ENCODE measurements at regions not wholly inside any gene's neighbourhood (a gene's known extent, or its start where the extent isn't known, plus 50 kb on each side); places are given as distances from the start of the nearest gene placed in this dataset.

- no peak for TF ChIP-seq CTCF (IDR thresholded peaks at IDR 0.05; ENCODE audit: extremely low read depth, missing control alignments)
- no peak for DNase-seq (ENCODE audit: low spot score)
Measured at GRCh38 chr2:173614265-173614930, 259.7 kb downstream of the CDCA7 start.

GRCh38 chr2:173623438-173624319 lies 269.0 kb downstream of the CDCA7 start:
- no peak for DNase-seq (ENCODE audit: low spot score)
- TF ChIP-seq CTCF (IDR thresholded peaks at IDR 0.05; ENCODE audit: extremely low read depth, missing control alignments), result no peak

GRCh38 chr2:173625315-173625714 lies 270.6 kb downstream of the CDCA7 start:
- no peak for DNase-seq (ENCODE audit: low spot score)
- no peak for TF ChIP-seq CTCF (IDR thresholded peaks at IDR 0.05; ENCODE audit: extremely low read depth, missing control alignments)

GRCh38 chr2:173629076-173629475 lies 274.4 kb downstream of the CDCA7 start:
- TF ChIP-seq CTCF (IDR thresholded peaks at IDR 0.05; ENCODE audit: extremely low read depth, missing control alignments), result no peak
- no peak for DNase-seq (ENCODE audit: low spot score)

- no peak for DNase-seq (ENCODE audit: low spot score)
- no peak for TF ChIP-seq CTCF (IDR thresholded peaks at IDR 0.05; ENCODE audit: extremely low read depth, missing control alignments)
Measured at GRCh38 chr2:173630425-173631126, 275.9 kb downstream of the CDCA7 start.

- no peak for DNase-seq (ENCODE audit: low spot score)
- TF ChIP-seq CTCF (IDR thresholded peaks at IDR 0.05; ENCODE audit: extremely low read depth, missing control alignments), result no peak
Measured at GRCh38 chr2:173631127-173631460, 276.4 kb downstream of the CDCA7 start.

- TF ChIP-seq CTCF (IDR thresholded peaks at IDR 0.05; ENCODE audit: extremely low read depth, missing control alignments), result no peak
- no peak for DNase-seq (ENCODE audit: low spot score)
Measured at GRCh38 chr2:173644146-173644545, 289.5 kb downstream of the CDCA7 start.
